Memory B cell (primary cell): ENCODE measurements at regions not wholly inside any gene's neighbourhood (a gene's known extent, or its start where the extent isn't known, plus 50 kb on each side); places are given as distances from the start of the nearest gene placed in this dataset.

Experiments
- ATAC-seq: fragments of 150-1000 bp; cut with Tn5 transposase; 2 replicates; pipeline ENCODE4 v1.10.0; 2021; ENCODE audit warnings: low read depth, mild to moderate bottlenecking, moderate library complexity
- DNase-seq, 2 donors: peaks; one replicate each; pipeline ENCODE4 v3.0.0; 2022; ENCODE audit warnings: low spot score in 2 of 2
- H3K27ac Mint-ChIP-seq: one replicate; pipeline ENCODE4 v1.8.0; 2022; ENCODE audit warnings: mild to moderate bottlenecking, moderate library complexity, mixed read lengths
- H3K27me3 Mint-ChIP-seq: one replicate; pipeline ENCODE4 v1.8.0; 2022; ENCODE audit warnings: mixed read lengths
- H3K36me3 Mint-ChIP-seq: one replicate; pipeline ENCODE4 v1.8.0; 2022; ENCODE audit warnings: mild to moderate bottlenecking, mixed read lengths
- H3K4me1 Mint-ChIP-seq: one replicate; pipeline ENCODE4 v1.8.0; 2022; ENCODE audit warnings: mixed read lengths
- H3K4me3 Mint-ChIP-seq: one replicate; pipeline ENCODE4 v1.8.0; 2022; ENCODE audit warnings: mild to moderate bottlenecking, moderate library complexity, mixed read lengths
- H3K9me3 Mint-ChIP-seq: one replicate; pipeline ENCODE4 v1.8.0; 2022; ENCODE audit warnings: mixed read lengths

DNA sequence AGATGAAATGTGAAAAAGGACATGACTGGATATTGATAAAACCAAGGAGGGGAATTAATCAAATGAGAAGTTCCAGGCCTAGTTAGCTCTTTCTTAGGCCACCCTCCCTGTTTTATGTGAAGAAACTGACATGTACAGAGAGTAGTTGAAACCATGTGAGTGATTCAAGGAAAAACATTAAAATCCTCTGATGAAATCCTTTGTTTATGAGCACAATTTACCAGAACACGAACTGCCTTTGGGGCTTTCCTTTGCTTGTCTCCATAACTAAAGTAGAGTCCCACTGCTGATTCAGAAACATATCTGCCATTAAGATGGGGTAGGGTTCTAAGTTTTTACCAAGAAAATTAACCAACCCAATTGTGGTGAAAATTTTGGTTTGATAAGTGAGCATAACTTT is 558.3 kb downstream of the NR2F2 start:
- H3K27me3 Mint-ChIP-seq, result no peaks in the 10 kb centered on the region
- no peak for ATAC-seq
- no peak overlapping the region for H3K4me3 Mint-ChIP-seq
- no peaks in the 10 kb centered on the region for H3K36me3 Mint-ChIP-seq
- peaks cover 2% of the 10 kb centered on the region for H3K9me3 Mint-ChIP-seq
- peak overlapping the region; percentile 50 for H3K27ac Mint-ChIP-seq
- H3K4me1 Mint-ChIP-seq, result no peaks in the 10 kb centered on the region
- DNase-seq, result no peak

DNA sequence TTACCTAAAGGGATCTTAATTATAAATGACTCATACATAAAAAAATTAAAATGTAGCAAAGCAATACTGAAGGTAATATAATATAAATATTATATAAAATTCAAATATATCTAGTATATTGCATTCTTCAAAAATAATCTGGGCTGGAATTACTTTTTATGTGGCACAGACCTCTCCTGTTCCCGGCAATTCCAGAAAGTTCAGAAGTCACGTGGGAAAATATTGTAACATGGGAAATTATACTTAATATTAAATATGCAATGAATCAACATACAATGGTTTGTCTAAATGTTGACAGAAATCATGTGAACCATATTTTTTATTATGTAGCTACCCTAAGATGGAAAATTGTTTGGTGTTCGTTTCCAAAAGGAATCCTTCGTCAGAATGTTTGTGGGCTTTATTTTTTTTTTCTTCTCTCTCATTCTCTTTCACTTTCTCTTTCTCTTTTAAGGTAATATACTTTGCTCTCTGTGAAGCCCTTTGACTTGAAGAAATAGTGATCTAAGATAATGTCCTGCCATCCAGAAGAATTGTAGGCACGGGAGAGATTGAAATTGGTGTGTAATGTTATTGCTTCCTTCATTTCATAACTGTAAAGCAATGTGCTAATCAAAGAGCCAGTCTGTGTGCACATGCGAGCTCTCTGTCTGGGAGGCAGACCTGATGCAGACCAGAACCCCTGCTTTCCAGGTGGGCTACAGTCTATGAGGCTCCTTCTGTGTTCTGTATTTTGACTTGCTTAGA is 559.4 kb downstream of the NR2F2 start:
- H3K9me3 Mint-ChIP-seq, result peaks cover 2% of the 10 kb centered on the region
- no peaks in the 10 kb centered on the region for H3K27me3 Mint-ChIP-seq
- ATAC-seq, result no peak
- no peaks in the 10 kb centered on the region for H3K4me1 Mint-ChIP-seq
- no peak for DNase-seq
- H3K4me3 Mint-ChIP-seq, result peak overlapping the region; percentile 59
- no peaks in the 10 kb centered on the region for H3K36me3 Mint-ChIP-seq
- no peak overlapping the region for H3K27ac Mint-ChIP-seq

DNA sequence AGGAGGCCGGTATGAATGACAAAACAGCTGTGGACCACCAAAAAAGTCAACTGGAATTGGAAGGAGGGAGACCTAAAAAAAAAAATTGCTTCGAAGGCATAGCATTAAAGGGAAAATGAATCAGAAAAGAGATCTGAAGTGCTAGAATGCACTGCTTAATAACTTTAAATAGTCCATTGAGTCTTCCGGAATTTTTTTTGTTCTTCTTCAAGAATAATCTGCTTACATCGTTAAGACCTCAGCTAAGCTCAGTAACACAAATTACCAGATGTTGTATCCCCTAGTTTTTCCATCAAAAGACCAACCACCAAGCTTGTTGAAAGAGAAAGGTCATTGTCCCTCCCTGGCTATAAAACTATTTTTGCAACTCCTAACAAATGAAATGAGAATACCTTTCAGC is 560.5 kb downstream of the NR2F2 start:
- Mint-ChIP-seq H3K27ac (no peak overlapping the region), H3K27me3 (no peaks in the 10 kb centered on the region), H3K4me3 (no peak overlapping the region), H3K9me3 (peaks cover 2% of the 10 kb centered on the region), H3K36me3 (no peaks in the 10 kb centered on the region), H3K4me1 (no peaks in the 10 kb centered on the region)
- ATAC-seq (no peak), DNase-seq (no peak)

DNA sequence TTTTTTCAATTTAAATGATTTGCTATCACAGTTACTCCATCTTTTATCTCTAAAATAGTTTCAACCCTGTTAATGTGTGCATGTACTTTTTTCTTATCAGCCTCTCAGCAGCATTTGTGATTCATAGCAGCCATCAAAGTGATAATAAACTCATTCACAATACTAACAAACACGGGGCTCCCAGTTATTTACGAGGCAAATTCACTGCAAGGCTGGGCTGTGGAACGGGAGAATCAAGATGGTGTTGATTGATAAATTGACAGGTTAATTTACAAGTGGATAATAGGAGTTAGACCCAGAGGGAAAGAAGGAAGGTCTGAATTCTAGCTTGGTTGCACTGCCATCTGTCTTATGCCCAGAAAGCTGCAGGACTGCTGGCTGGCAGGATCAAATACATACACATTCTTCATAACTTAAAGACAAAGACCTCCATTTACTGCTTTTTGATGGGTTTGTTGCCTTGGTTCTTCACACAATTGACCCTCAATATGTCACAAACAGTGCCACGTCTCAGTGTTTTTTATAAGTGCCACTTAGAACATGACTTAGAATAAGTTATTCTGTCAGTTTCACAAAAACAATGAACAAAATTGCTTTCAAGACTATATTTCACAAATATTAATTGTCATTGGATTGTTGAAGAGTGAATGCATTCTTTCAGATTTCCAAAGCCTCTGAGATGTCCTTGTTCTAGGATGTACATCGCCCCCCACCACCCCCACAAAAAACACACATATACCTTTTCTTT is 562.8 kb downstream of the NR2F2 start:
- ATAC-seq, result no peak
- Mint-ChIP-seq H3K9me3 (peaks cover 2% of the 10 kb centered on the region), H3K36me3 (no peaks in the 10 kb centered on the region), H3K27ac (no peak overlapping the region), H3K27me3 (no peaks in the 10 kb centered on the region), H3K4me3 (no peak overlapping the region), H3K4me1 (no peaks in the 10 kb centered on the region)
- no peak for DNase-seq

DNA sequence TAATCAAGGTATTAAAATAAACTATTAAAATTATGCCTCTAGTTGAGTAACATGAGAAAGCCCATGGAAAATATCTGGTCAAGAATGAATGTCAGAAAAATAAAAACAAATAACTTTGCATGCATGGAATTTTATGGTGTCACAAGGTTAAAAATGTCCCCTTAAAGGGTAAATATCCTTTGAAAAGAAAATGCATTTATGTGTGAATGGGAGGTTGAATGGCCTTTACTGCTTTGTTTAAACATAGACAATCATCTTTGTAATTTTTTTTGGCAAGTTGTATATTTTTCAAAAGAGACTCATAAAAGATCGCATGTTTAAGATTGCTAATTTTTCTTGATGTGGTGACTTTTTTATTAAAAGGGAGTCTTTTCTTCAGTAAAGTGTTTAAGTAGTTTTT is 564.2 kb downstream of the NR2F2 start:
- H3K4me1 Mint-ChIP-seq, result no peaks in the 10 kb centered on the region
- DNase-seq (no peak), ATAC-seq (no peak)
- no peak overlapping the region for H3K4me3 Mint-ChIP-seq
- H3K9me3 Mint-ChIP-seq, result no peaks in the 10 kb centered on the region
- no peaks in the 10 kb centered on the region for H3K27me3 Mint-ChIP-seq
- H3K27ac Mint-ChIP-seq, result no peak overlapping the region
- H3K36me3 Mint-ChIP-seq, result no peaks in the 10 kb centered on the region

DNA sequence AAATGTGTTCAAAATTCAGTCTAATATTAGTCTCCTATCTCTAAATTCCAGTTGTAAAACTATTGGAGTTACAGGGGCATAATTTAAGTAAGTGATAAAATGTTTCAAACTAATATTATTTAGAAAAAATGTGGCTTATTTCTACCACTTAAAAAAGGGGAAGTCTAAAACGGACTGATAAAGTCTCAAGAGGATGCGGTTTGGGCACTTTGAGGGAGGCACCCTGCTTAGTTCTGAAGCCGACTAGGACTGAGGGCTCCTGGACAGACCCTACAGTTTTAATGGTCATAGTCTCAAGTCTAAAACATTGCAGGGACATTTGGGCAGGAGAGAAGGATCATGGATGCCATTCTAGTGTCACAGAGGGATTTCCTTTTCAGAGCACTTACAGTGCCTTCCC is 566.3 kb downstream of the NR2F2 start:
- Mint-ChIP-seq H3K9me3 (peaks cover 5% of the 10 kb centered on the region), H3K27me3 (no peaks in the 10 kb centered on the region), H3K27ac (no peak overlapping the region), H3K36me3 (no peaks in the 10 kb centered on the region), H3K4me3 (no peak overlapping the region), H3K4me1 (no peaks in the 10 kb centered on the region)
- DNase-seq (no peak), ATAC-seq (no peak)

DNA sequence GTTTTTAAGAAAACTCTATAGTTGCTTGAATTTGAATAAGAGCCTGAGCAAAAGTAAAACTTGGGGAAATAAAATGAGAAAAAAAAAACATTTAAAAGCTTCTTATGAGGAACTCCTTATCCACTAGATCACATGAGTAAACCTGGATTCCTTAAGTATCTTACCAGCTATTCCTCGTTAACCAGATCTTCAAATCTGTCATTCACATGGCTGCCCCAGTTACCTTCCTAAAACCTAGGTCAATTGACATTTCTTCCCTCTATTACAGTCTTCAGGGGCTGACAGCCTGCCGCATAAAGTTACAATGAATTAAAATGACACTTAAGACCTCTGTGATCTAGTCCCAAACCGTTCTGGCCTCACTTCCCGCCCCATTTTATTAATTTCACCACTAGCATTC is 583.6 kb downstream of the NR2F2 start:
- H3K36me3 Mint-ChIP-seq, result no peaks in the 10 kb centered on the region
- no peak overlapping the region for H3K4me3 Mint-ChIP-seq
- H3K27ac Mint-ChIP-seq, result no peak overlapping the region
- peaks cover 11% of the 10 kb centered on the region for H3K9me3 Mint-ChIP-seq
- no peaks in the 10 kb centered on the region for H3K4me1 Mint-ChIP-seq
- ATAC-seq (no peak), DNase-seq (no peak)
- H3K27me3 Mint-ChIP-seq, result no peaks in the 10 kb centered on the region

DNA sequence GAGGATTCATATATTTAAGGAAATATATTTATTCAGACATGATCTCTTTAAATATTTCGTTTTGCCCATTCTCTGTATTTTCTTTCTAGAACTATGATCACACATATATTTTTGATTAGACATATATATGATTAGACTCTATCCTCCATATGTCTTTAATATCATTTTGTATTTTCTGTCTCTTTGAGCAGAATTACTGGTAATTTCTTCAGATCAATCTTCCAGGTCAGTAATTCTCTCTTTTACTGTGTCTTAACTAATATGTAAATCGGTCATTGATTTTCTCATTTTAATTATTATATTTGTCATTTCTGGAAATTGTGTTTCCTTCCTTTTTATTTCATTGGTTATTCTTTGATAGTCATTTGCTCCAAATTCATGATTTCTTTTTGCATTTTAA is 586.2 kb downstream of the NR2F2 start:
- no peaks in the 10 kb centered on the region for H3K27me3 Mint-ChIP-seq
- no peaks in the 10 kb centered on the region for H3K36me3 Mint-ChIP-seq
- H3K4me1 Mint-ChIP-seq, result no peaks in the 10 kb centered on the region
- no peak overlapping the region for H3K4me3 Mint-ChIP-seq
- no peak overlapping the region for H3K27ac Mint-ChIP-seq
- no peak for DNase-seq
- H3K9me3 Mint-ChIP-seq, result peaks cover 18% of the 10 kb centered on the region
- ATAC-seq, result no peak

DNA sequence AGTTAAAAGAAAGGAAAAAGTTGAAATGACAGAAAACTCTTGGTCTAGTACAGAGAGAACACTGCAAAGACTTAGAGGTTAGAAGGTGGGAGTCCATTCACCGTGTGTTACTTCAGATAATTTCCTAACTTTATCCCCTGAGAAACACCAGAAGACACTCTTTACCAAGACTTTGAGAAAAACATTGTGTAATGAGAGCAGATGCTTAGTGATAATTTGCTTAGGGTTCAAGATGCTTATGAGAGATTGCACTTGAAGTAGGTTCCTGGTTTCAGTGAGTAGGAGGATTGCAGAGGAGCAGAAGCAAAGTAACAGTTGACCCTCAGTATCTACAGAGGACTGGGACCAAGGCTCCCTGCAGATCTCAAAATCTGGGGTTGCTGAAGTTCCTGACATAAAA is 594.1 kb downstream of the NR2F2 start:
- no peaks in the 10 kb centered on the region for H3K36me3 Mint-ChIP-seq
- DNase-seq (no peak), ATAC-seq (no peak)
- no peak overlapping the region for H3K4me3 Mint-ChIP-seq
- H3K4me1 Mint-ChIP-seq, result no peaks in the 10 kb centered on the region
- no peaks in the 10 kb centered on the region for H3K27me3 Mint-ChIP-seq
- H3K9me3 Mint-ChIP-seq, result peaks cover 8% of the 10 kb centered on the region
- H3K27ac Mint-ChIP-seq, result no peak overlapping the region

DNA sequence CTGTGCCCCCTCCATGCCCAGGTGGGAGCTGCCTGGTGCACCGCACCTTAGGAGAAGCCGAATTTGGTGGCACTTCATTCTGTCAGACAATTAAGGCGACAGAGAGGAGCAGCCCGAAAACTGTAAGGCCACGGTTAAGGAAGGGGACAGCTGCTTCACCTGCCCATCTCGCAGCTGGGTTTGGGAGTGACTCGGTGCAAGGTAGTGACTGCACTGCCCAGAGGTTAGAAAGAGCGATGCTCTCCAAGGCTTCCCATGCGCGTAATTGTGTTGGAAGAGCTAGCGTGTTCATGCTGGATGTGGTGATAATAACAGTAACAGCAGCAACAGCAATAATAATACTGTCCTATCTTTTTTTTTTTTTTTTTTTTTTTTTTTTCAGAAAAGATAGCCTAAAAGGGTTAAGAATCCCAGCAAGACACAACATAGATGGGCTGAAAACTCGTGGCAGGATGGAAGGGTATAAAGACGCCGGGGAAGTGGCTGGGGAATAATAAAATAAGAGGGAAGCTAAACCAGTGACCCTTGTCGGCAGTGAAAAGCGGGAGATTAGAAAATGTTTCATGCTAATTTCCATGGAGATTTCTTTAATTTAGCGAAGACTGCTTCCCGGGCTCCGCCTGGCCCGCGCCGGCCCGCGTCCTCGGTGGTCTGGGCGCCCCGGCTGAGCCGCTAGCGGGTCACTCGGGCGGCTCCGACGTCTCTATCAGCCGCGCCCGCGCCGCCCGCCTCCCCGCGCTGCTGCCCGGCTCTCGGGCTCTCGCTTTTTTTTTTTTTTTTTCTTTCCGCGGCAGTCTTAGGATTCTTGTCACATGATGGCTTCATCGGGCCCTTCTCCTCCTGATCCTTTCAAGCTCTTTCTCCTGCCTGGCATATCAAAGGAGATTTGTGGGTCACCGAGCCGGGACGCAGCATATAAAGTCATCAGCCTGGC is 617.1 kb downstream of the NR2F2 start:
- no peaks in the 10 kb centered on the region for H3K27me3 Mint-ChIP-seq
- DNase-seq, result no peak
- no peak overlapping the region for H3K4me3 Mint-ChIP-seq
- no peaks in the 10 kb centered on the region for H3K9me3 Mint-ChIP-seq
- no peak for ATAC-seq
- no peaks in the 10 kb centered on the region for H3K4me1 Mint-ChIP-seq
- H3K36me3 Mint-ChIP-seq, result no peaks in the 10 kb centered on the region
- no peak overlapping the region for H3K27ac Mint-ChIP-seq

DNA sequence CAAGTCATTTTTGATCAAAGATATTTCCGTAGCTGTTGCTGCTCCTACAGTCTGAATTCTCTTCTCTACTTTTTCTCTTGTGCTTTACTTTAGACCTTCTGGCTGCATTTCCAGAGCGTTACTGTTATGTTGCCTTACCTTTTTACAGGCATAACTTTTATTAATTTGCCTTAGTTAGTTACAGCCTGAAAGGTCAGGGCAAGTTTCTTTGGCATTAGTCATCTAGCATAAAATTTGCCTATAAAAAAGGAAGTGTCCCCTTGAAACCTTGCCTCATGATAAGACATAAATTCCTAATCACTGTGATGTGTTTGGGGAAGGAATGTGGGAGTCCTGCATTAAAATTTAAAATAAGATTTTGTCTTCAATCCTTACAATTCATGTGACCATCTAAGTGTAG is 618.5 kb downstream of the NR2F2 start:
- no peak overlapping the region for H3K4me3 Mint-ChIP-seq
- no peaks in the 10 kb centered on the region for H3K36me3 Mint-ChIP-seq
- H3K9me3 Mint-ChIP-seq, result peaks cover 1% of the 10 kb centered on the region
- ATAC-seq (no peak), DNase-seq (no peak)
- no peak overlapping the region for H3K27ac Mint-ChIP-seq
- no peaks in the 10 kb centered on the region for H3K4me1 Mint-ChIP-seq
- no peaks in the 10 kb centered on the region for H3K27me3 Mint-ChIP-seq

DNA sequence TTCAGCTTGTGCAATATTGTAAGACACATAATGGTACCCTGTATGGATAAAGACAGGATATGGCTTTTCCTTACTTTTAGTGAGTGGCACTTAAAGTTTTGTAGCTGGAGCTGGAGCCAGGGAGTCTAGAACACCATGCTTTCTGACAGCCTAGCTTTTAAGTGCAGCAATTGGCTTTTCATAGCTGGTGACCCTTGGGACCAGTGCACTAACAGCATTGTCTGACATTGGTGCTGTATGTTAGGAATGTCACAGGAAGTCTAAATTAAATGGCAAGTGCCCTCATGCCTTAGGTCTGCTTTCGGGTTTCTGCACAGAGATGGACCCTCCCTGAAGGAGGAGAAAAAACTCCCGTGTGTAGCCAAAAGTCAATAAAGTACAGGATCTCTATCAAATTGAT is 628.2 kb downstream of the NR2F2 start:
- no peak overlapping the region for H3K4me3 Mint-ChIP-seq
- H3K36me3 Mint-ChIP-seq, result no peaks in the 10 kb centered on the region
- H3K27ac Mint-ChIP-seq, result no peak overlapping the region
- H3K27me3 Mint-ChIP-seq, result no peaks in the 10 kb centered on the region
- peaks cover 10% of the 10 kb centered on the region for H3K9me3 Mint-ChIP-seq
- DNase-seq (no peak), ATAC-seq (no peak)
- no peaks in the 10 kb centered on the region for H3K4me1 Mint-ChIP-seq

DNA sequence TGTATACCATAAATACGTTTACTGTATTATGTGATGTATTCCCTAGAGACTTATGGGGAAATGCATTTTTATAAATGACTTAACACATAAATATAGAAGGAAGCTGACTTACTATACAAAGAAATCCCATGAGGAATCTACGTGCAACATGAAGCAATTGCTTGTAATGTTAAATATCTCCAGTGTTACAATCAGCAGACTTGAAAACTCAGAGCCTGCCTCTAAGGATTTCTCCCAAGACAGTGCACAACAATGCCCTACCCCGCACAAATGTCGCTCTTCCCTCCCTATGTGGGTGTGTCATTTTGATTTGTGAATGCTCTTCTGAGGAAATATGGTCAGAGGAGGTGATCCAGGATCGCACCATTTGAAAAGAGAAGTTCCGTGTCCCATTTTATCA is 629.0 kb downstream of the NR2F2 start:
- H3K4me3 Mint-ChIP-seq, result no peak overlapping the region
- no peaks in the 10 kb centered on the region for H3K4me1 Mint-ChIP-seq
- no peaks in the 10 kb centered on the region for H3K27me3 Mint-ChIP-seq
- no peaks in the 10 kb centered on the region for H3K36me3 Mint-ChIP-seq
- H3K27ac Mint-ChIP-seq, result no peak overlapping the region
- no peak for DNase-seq
- no peak for ATAC-seq
- peaks cover 10% of the 10 kb centered on the region for H3K9me3 Mint-ChIP-seq
